HG02870 (cell line): ENCODE measurements at regions not wholly inside any gene's neighbourhood (a gene's known extent, or its start where the extent isn't known, plus 50 kb on each side); places are given as distances from the start of the nearest gene placed in this dataset.

ENCODE experiments used
- ATAC-seq: cut with Tn5 transposase; IDR thresholded peaks from one replicate; pipeline ENCODE4 v1.9.1; 2021; ENCODE audit warnings: mild to moderate bottlenecking, moderate library complexity; ENCODE audit not compliant: unreplicated experiment

DNA sequence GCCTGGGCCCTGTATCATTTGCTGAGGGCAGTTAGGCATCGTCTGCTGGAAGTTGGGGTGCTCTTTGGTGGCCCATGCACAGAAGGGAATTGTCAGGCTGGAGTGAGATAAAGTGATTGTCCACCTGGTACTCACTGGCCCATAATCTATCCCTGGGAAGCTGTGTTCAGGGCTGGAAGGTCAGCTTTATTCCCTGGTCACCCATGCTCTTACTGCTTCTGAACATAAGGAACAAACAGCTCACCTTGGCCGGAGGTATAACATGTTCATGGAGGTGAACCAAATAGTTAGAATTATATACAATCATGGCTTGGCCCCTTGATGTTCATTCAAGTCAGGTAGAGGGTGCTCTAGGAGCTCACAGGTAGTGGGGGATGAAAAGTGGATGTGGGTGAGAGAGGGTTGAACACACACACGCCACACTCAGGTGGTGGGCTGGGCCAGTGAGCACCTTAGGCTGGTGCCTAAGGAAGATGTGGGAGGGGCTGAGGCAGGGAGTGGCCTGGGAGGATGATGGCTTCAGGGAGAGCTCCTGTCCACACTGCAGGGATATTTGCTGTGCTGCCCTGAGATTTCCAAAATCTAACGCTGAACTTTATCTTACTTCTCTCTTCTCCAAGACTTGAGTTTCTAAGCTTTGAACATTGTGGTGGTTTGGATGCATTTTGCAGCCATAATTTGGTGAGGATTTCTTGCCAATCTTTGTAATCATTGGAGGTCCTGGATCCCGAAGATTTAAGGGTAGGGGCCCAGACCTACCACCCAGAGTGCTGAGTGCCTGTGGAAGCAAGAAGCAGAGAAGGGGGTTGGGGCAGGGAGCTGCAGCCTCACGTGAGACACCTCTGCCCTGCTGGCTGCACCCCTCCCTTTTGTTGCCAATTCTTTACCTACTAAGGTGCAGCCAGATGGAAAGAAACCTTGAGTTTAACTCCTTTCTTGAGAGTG lies 420.6 kb downstream of the ZNF536 start:
- ATAC-seq: no peak

DNA sequence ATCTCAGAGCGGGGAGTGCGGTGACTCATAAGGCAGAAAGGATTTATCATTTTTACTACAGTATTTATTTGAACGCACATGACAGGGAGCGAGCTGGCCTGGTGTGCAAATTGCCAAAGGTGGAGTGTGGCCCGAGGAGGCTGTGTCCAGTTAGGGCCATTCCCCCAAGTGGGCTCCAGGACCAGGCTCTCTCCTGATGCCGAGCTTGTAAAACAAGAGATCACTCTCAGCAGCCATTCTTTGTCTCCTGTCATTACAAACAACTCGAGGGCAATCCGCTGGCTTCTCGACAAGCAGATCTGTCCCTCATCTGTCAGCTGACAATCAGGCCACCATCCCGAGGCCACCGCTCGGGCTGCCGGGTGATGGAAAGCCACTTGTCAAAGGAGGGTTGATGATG lies 418.9 kb downstream of the ZNF536 start:
- no peak for ATAC-seq

DNA sequence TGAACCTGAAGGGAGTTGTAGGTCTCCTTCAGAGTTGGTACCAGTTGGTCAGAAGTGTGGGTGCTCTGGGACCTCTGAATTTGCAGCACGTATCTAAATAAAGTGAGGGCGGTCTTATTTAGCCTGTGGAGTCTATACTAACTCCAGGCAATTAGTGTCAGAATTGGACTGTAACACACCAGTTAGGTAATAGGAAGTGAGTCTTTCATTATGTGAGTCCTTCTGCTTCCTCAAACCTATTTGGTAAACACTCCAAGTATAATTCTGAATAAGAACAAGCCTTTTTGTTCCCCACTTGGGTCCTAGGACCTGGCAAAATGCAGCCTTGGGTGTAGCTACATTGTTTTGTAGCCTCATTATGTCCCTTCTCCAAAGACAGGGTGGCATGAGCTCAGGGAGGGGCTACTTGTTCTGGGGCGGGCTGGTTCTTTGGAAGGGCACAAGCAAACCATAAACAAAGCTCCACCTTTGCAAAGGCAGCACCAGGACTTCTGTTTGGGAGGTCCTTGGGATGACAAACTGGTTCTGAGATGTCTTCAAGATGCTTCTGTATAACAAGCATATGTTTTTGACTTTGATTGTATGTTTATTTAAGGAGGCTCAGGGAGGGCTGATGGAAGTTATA lies 418.0 kb downstream of the ZNF536 start:
- no peak for ATAC-seq

DNA sequence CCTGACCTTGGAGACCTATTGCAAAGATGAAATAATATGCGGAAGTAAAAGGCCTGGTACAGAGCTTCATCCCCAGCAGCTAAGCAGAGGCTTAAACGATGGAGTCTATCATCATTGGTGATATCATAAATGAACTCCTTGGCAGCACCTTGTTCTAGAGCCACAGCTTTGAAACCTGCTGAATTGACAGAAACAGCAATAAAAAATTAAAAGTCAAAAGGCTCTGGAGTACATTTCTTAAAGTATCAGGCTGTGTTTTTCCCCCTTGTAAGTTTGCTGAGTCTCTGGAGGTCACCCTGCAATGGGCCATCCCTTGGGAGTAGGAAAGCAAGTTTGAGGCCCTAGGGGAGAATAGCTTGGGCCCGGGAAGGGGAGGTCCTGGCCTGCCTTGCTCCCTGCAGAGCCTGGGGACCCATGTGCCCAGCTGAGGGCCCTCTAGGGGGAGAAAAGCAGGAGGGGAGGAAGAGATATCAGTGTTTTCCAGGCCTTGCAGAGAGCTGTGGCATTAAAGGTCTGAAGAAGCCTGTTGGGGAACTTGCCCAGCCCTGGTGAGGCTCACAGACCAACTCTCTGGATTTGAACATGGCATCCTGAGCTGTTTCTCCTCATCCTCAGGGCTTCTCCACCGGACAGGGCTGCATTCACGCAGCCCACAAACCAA lies 416.1 kb downstream of the ZNF536 start:
- ATAC-seq: no peak

DNA sequence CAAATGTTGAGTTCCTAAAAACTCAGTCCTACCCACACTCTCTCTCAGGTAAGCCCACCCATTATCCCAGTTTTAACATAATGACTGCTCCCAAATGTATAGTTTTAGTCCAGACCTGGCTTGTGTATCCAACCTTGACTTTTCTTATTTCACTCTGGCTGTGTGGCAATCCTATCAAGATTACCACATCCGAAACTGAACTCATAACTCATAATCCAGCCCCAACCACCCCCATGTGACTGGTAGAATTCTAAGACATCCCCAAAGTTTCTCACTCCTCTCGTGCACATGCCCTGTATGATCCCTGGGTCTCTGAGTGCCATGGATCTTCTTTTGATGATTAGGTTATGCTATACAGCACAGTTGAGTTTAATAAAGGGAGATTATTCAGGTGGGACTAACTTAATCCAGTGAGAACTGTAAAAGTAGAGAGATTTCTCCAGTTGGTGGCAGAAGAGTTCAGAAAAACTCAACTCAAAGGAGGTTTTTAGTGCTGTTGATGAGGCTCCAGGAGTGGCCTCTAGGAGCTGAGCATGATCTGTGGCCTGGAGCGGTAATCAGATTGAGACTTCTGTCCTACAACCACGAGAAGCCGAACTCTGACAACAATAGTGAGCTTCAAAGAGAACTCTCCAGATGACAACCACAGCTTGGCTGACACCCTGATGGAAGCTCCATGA lies 413.4 kb downstream of the ZNF536 start:
- no peak for ATAC-seq

DNA sequence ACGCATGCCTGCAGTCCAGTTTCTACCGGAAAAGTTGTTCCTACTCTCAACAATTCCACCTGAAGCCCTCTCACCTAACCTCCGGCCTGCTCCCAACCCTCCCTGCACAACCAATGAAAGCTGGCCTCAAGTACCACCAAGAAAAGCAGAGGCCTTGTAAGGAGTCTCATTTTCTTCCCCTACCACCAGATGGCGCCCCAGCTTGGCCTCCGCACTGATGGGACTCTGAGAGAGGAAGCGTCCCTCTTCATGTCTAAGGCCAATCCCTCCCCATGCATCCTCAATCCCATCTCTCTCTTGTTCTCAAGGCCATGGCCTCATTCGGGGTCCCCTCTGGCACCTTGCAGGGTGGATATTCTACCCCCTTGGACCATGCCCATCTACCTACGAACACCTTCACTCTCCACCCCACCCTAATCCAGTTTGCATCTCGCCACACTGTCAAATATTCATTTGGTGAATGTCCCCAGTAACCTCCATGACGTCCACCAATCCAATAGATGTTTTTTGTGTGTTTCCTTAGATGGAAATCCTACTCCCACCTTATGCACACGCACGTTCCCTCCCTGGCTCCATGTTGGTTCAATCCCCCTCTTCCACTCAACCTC lies 412.8 kb downstream of the ZNF536 start:
- ATAC-seq: no peak

DNA sequence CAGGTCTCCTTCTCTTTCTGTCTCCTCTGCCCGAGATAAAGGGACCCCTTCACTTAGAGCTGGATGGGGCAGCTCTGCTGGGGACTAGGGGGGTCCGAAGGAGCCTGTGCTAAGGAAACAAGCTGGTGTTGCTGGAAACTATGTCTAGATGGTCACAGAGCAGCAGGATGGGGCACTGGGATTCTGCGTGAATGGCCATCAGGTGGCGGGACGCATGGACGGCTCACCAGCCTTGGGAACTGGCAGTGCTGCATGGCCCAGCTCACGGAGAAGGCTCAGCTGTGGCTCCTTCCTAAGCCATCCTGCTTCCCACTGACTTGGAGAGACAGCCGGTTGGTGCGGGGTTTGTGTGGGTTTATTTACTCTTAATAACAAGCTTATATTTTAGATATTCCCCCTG lies 411.8 kb downstream of the ZNF536 start:
- ATAC-seq: no peak

DNA sequence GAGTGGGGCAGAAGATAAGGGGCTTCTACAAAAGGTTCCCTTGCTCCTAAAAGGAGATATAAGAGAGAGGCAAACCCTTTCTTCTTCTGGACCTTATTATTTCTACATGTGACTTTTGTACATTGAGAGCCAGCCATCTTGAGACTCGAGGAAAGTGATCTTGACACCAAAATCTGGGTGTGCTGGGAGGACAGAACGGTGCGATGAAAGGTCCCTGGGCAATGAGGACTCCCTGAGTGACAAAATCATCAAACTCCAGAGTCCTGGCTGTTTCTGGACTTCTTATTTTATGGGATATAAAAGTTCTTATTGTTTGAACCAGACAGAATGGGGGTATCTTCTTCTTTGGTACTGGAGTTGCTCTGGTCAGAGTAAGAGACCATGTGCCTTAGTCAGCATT lies 411.0 kb downstream of the ZNF536 start:
- ATAC-seq: no peak

DNA sequence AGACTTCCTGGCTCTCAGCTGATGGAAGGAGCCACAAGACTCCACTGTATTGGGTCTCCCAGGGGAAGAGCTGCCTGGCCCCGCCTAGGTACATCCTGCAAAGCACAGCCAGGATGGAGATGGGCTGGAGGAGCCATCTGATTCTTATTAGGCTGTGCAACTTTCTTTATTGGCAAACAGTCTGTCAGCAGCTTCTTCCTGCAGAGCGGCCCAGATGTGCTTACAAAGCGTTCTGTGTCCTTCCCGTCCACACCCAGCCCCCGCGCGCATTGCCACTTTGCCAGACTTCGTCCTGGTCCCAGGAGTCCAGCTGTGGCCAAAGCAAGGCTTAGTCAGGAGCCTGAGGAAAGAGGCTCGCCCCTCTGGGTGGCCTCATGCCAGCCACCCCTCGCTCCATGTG lies 409.3 kb downstream of the ZNF536 start:
- no peak for ATAC-seq

DNA sequence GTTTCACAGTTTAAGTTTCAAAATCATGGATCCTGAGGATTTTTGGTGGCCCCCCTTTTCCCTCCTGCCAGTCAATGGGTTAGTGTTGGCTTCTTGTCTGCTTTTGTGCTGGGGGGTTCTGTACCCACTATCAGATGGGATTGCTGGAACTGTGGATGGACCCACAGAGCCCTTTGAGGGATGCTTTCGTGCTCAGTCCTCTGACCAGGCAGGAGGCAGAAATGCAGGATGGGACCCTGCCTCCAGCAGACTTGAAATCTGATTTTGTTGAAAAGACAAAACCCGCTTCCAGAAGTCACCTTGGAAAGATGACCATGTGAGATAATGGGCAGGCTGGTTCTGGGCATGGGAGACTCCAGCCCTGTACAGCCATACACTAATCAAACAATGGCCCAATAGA lies 408.9 kb downstream of the ZNF536 start:
- ATAC-seq: no peak

DNA sequence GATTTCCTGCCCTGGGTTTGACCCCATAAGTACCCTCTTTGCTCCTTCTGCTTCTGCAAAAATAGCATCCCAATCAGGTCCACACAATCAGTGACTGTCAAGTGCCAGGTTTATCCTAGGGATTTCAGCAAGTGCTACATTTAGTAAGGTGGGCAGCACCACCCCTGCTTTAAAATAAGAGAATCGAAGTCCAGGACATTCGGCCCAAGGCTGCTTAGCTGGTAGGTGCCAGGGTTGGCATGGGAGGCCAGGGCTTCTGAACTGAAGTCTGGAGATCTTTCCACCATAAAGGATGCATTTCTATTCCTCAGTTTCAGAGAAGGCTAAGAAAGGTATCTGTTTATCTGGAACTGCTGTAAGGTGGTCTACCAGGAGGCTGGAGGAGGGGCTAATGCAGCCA lies 408.3 kb downstream of the ZNF536 start:
- no peak for ATAC-seq

DNA sequence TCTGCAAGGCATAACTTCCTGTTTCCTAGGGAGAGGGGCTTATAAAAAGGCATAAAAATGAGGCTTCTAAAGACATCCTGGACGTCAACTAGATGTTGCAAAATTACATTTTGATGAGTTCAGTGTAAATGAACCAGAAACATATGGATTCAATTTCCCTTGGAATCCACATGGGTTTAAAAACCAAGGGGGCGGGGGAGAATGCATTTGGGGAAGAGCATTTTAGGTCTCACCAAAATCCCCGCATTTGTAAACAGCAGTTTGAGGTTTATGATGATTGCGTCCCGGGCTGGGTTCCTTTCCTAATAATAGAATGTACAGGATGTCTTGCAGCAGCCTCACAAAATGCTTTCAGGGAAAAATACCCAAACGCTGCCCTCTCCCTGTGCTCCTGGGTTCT lies 407.8 kb downstream of the ZNF536 start:
- ATAC-seq: no peak

DNA sequence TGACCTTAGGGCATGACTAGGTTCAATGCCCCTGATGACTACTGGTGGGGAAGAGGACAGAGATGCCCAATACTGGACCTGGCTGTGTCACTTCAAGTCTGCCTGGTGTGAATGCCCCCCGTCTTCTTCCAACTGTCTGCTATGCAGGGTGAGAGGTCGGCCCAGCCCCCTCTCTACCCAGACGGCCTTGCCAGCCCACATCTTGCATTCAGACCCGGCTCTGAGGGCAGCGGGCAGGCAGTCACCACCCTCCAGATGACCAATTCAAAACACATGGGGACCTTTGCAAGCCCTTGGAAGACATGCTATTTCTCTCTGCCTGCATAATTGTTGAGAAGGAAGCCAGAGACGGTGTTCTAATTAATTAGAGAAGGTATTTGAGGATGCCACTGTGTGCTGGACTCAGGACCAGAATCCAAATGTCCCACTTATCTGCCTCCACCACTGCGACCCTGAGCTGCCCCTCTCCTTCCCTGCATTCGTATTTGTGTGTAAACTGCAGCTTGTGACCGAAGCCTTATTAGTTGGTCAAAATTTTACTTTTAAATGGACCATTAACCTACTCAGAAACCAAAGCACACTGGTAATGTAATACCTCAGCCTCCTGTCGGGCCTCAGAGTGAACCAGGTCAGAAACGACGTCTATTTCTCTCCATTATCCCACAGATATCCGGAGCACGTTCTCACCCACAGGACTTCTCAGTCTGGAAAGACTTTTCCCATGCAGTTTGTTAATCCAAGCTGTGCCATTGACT lies 407.0 kb downstream of the ZNF536 start:
- ATAC-seq: no peak

DNA sequence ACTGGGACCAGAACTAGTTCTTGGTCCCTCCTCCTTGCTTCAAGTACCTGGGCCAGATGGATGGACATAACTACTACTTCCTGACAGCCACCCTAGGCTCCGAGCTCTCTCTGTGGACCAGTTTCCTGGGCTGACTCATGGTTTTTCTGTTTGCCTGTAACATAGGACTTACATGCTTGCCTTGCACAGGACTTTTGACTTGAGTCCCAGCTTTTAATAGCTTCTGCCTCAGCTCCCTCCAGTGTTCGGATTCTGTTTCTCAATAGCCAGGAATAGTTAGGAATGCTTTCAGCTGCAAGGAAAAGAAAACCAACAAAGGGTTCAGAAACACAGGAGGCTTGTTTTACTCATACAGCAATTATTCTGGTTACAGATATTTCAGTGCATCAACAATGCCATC lies 405.9 kb downstream of the ZNF536 start:
- ATAC-seq: no peak

DNA sequence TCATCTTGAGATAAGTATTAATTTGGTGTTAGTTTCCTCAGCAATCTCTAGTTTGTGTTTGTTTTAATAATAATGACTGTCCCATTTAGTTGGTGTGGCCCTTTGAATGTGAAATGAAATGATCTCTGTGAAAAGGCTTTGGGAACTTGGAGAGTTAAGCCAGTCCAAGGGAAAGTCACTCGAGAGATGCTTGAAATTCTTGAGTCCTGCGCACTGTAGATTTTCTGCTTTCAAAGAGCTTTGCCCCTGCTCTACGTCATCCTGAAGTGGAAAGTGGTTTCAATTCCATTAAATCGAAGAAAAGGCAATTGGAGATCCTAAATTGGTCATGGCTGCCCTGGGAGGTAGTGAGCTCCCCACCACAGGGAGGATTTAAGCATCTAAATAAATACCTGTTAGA lies 403.8 kb downstream of the ZNF536 start:
- no peak for ATAC-seq

DNA sequence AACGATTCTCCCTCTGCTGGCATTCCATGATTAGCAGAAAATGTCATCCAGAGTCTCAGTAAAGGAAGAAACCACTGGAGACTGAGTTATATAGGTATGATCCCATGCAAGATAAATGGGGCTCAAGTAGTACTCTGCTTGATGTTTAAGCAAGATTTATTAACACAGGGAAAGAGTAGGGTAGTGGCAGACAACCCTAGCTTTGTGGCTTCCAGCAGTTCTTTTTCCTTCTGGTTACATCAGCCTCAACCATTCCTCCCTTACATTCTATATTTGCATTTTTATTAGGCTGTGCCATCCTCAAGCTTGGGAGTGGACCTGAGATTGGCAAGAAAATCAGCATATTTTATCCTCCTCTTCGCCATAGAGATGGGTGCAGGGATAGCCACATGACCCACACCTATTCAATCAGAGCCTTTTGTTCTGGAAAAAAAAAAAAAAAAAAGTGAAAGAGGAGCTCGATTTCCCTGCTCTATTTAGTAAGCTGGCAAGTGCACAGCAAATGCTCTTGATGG lies 402.1 kb downstream of the ZNF536 start:
- no peak for ATAC-seq

DNA sequence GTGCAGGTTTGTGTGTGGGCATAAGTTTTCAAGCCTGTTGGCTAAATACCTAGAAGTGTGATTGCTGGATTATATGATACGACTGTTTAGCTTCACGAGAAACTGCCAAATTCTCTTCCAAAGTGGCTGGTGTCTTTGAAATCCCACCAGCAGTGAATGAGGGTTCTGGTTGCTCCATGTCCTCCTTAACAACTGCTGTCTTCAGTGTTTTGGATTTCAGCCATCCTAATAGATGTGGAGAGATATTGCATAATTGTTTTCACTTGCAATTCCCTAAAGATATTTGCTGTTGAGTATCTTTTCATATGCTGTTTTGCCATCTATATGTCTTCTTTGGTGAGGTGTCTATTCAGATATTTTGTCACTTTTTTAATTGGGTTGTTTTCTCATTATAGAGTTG lies 390.5 kb downstream of the ZNF536 start:
- no peak for ATAC-seq

DNA sequence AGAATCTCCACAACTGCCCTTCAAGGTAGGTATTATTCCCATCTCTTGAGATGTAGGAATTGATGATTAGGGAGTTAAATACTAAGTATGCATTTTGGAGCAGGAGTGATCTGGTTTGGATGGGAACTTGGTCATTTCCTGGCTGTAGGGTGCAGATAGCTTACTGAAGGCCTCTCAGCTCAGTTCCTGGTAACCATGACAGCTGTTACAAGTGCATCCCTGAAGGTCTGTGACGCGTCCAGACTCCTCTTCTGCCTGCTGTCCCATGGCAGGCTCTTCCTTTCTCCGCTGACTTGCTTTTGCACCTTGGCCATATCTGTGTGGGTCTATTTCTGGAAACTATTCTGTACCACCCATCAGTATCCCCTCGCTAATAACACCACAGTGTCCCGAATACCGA lies 387.8 kb downstream of the ZNF536 start:
- no peak for ATAC-seq

DNA sequence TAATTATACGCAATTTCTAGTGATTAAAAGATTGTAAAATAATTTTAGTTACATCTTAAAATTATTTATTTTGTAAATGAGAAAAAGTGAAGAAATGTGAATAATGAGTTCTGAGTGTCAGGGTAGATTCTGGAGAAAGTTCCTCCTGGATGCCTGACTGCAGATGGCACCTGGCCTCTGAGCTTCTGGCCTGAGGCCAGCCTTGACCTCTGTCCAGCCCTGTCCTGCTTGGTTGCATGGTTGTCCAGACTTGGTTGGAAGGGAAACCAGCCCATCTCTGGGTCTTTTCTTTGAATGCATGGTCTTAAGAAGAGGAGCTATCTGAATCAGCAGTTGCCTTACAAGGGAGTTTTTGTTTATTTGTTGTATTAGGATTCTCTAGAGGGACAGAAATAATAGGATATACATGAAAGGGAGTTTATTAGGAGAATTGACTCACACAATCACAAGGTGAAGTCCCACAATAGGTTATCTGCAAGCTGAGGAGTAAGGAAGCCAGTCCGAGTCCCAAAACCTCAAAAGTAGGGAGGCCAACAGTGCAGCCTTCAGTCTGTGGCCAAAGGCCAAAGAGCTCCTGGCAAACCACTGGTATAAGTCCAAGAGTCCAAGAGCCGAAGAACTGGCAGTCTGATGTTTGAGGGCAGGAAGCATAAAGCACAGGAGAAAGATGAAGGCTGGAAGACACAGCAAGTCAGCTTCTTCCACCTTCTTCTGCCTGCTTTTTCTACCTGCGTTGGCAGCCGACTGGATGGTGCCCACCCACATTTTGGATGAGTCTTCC lies 385.8 kb downstream of the ZNF536 start:
- no peak for ATAC-seq
